Activated naive CD8-positive, alpha-beta T cell treated with anti-CD3 and anti-CD28 coated beads, Interleukin-2, amount 50 U/mL, for 24 hours (primary cell): ENCODE measurements at regions not wholly inside any gene's neighbourhood (a gene's known extent, or its start where the extent isn't known, plus 50 kb on each side); places are given as distances from the start of the nearest gene placed in this dataset.
A peak's percentile ranks its signal among the peaks of the same experiment; 100 is the strongest.
"Not testable (repeated sequence)": the region's sequence is repeated elsewhere in the genome, so short reads cannot be mapped to it uniquely, and the experiment has no call there.

Source experiments
- ATAC-seq: fragments of 150-1000 bp; cut with Tn5 transposase; one replicate; pipeline ENCODE4 v1.10.0; 2021
- DNase-seq: peaks from one replicate; pipeline ENCODE4 v3.0.0; 2021
- H3K27ac Mint-ChIP-seq: one replicate; pipeline ENCODE4 v1.8.0; 2021; ENCODE audit warnings: mild to moderate bottlenecking, mixed read lengths
- H3K27me3 Mint-ChIP-seq: one replicate; pipeline ENCODE4 v1.8.0; 2021; ENCODE audit warnings: mixed read lengths
- H3K36me3 Mint-ChIP-seq: one replicate; pipeline ENCODE4 v1.8.0; 2021; ENCODE audit warnings: low read depth, mixed read lengths
- H3K4me1 Mint-ChIP-seq: one replicate; pipeline ENCODE4 v1.8.0; 2021; ENCODE audit warnings: mixed read lengths
- H3K4me3 Mint-ChIP-seq: one replicate; pipeline ENCODE4 v1.8.0; 2021; ENCODE audit warnings: mild to moderate bottlenecking, moderate library complexity, mixed read lengths
- H3K9me3 Mint-ChIP-seq: one replicate; pipeline ENCODE4 v1.8.0; 2021; ENCODE audit warnings: mixed read lengths

DNA sequence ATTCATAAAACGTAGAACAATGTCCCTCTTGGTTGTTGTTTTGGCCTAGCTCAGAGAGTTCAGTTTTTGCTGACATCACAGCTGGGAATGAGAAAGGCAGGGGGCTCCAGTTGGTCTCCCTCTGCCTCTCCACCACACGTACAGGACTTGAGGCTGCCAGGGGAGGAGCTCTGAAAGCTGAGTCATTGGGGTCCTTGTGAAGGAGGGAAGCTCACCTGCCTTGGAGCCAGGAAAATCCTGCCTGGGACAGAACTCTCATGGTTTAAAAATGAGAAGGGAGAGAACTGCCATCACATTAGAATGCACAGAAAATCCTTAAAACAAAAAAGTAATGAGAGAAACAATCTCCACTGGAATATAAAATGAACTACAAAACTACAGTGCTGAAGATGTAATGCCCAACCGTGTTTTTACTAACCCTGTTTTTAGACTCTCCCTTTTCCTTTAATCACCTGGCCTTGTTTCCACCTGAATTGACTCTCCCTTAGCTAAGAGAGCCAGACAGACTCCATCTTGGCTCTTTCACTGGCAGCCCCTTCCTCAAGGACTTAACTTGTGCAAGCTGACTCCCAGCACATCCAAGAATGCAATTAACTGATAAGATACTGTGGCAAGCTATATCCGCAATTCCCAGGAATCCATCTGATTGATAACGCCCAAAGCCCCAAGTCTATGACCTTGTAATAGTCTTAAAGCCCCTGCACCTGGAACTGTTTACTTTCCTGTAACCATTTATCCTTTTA lies 58.6 kb upstream of the TARP start:
- DNase-seq, ATAC-seq, H3K27me3 Mint-ChIP-seq, H3K9me3 Mint-ChIP-seq, H3K36me3 Mint-ChIP-seq: not testable (repeated sequence)
- Mint-ChIP-seq H3K4me1 (peaks cover 58% of the 10 kb centered on the region), H3K27ac (peak overlapping the region; percentile 65), H3K4me3 (peak overlapping the region; percentile 58)

DNA sequence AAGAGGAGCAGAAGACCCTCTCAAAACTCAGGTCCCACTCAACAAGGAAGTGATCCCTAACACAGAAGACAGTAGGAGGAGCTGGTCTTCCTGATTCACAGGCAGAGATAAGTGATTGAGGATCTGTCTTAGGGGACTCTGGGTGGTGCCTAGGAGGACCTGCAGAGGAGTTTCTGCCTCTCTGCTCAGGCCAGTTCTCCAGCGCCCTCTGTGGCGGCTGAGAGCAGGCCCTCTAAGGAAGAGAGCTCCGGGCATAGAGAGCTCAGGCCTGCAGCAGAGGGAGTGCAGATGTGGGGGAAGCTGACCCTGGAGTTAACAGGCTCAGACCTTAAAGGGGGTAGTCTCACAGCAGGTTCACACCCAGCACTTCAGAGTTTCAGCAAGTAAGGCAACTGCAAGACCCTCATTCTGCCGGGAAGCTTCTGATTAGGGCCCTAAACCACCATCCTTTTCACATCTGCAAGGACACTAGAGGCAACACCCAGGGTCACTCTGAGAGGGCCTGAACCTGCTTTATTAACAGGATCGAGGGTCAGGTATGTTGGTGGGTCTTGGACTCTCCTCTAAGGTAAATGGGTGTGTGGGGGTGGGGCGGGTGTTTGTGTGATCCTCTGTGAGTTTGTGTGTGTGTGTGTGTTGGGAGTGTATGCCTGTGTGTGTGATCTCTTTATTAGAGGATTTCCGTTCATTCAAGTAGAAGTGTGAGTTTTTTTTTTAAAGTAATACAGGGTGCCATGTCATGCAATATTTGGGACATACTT lies 57.6 kb upstream of the TARP start:
- H3K4me3 Mint-ChIP-seq, result peak overlapping the region; percentile 58
- H3K9me3 Mint-ChIP-seq, result no peaks in the 10 kb centered on the region
- H3K36me3 Mint-ChIP-seq, result no peaks in the 10 kb centered on the region
- ATAC-seq, result peak; percentile 54
- DNase-seq, result peak; percentile 40
- H3K27ac Mint-ChIP-seq, result peak overlapping the region; percentile 65
- no peaks in the 10 kb centered on the region for H3K27me3 Mint-ChIP-seq
- peaks cover 57% of the 10 kb centered on the region for H3K4me1 Mint-ChIP-seq

DNA sequence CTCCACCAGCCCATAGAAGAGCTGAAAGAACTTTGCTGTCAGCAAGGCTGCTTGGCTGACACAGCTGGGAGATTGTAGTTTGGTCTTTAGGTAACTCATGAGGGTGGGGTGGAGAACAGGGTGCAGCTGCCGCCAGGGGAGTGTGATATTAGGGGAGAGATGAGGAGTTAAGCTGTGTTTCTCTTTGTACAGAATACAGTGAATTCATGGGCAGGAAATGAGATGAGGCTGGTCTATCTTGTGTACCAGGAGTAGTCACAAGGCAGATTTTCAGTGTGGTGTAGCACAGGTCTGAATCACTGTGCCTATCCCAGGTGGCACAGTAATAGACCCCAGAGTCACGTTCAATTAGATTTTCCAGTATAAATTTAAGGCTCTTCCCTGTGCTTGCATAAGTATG lies 56.6 kb upstream of the TARP start:
- Mint-ChIP-seq H3K4me1 (peaks cover 47% of the 10 kb centered on the region), H3K27me3 (no peaks in the 10 kb centered on the region), H3K36me3 (no peaks in the 10 kb centered on the region), H3K4me3 (no peak overlapping the region), H3K9me3 (no peaks in the 10 kb centered on the region), H3K27ac (peak overlapping the region; percentile 65)
- no peak for DNase-seq
- ATAC-seq, result peak; percentile 45

DNA sequence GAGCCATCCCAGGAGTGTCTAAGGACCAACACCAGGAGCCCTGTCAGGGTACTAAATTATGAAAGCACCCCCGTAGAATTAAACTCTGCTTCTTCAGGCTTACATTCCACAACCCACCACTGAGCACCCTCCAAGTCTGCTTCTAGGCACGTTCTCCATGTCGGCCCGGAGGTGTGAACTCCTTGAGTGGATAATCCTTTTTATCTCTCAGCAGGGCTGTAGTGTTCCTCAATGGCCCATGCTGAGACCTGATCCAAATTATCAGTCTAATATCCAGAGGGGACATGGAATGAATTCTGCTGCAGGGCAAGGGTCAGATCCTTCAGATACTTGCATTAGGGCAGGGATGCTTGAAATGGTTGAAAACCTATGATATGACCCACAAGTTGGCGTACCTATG lies 55.9 kb upstream of the TARP start:
- Mint-ChIP-seq H3K4me1 (peaks cover 43% of the 10 kb centered on the region), H3K27me3 (no peaks in the 10 kb centered on the region), H3K27ac (no peak overlapping the region), H3K36me3 (no peaks in the 10 kb centered on the region), H3K4me3 (no peak overlapping the region), H3K9me3 (no peaks in the 10 kb centered on the region)
- DNase-seq, result no peak
- ATAC-seq, result no peak

DNA sequence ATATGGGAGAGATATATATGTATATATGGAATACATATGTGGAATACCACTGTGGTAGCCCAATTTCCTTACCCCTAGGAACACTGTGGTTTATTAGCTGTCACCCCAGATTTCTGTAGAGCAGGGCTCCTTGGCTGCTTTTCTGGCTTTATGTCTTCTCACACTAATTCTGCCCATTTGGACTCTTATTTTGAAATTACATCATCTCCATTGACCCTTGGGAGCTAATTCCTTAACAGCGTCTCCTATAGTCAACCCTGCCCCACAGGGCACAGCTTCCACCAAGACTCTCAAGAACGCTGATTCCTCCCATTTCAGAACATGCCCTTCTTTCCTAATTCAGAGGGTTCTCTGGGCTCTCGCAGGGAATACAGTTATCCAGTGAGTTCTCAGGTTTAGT lies 55.4 kb upstream of the TARP start:
- no peak for DNase-seq
- no peak overlapping the region for H3K27ac Mint-ChIP-seq
- H3K4me3 Mint-ChIP-seq, result no peak overlapping the region
- no peaks in the 10 kb centered on the region for H3K27me3 Mint-ChIP-seq
- no peaks in the 10 kb centered on the region for H3K9me3 Mint-ChIP-seq
- no peaks in the 10 kb centered on the region for H3K36me3 Mint-ChIP-seq
- peaks cover 40% of the 10 kb centered on the region for H3K4me1 Mint-ChIP-seq
- ATAC-seq, result no peak

DNA sequence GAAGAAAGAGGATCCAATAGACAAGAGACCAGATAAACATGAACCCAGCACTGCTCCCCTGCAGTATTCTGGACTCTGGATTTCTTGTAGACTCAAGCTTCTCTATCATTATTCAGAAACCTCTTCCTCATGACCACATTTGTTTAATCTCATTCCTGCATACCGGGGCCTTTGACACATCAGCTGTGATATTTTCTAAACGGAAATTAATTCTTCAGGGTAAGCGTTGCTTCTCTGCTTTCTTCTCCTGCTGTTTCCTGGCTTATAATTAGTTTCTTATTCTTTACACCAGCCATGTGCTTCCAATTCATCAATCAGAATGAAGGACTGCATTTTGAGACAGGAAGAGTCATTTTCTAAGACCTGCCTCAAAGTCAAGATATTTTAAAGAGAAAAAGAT lies 54.2 kb upstream of the TARP start:
- no peak for ATAC-seq
- Mint-ChIP-seq H3K27me3 (no peaks in the 10 kb centered on the region), H3K4me3 (no peak overlapping the region), H3K9me3 (no peaks in the 10 kb centered on the region), H3K27ac (peak overlapping the region; percentile 37), H3K4me1 (peaks cover 40% of the 10 kb centered on the region), H3K36me3 (no peaks in the 10 kb centered on the region)
- no peak for DNase-seq
